A549 (cell line): ENCODE measurements at regions not wholly inside any gene's neighbourhood (a gene's known extent, or its start where the extent isn't known, plus 50 kb on each side); places are given as distances from the start of the nearest gene placed in this dataset.

Experiments
- ATAC-seq, 2 experiments: fragments of 200-7000 bp in 1 of 2; fragments of >200 bp in 1 of 2; cut with Nextera tagmentation in 1 of 2; cut with Tn5 transposase in 1 of 2; 3 replicates each; pipeline versions ENCODE4 v1.8.0 to v1.9.1; 2018 to 2020; ENCODE audit warnings: mild to moderate bottlenecking in 1 of 2, moderate library complexity in 1 of 2
- CTCF ChIA-PET: fragments of 300-600 bp; sonication (Branson Sonifier 250); formaldehyde crosslinking; extraction: SDS; loops from one replicate; lab custom pipeline; 2021; ENCODE audit warnings: antibody characterized with exemption, inconsistent platforms; lab: Yijun Ruan, JAX
- POLR2A ChIA-PET: fragments of 350-600 bp; formaldehyde crosslinking; extraction: SDS; loops from one replicate; lab custom pipeline; 2021; ENCODE audit warnings: antibody characterized with exemption, inconsistent platforms; lab: Yijun Ruan, JAX
- DNase-seq, 2 experiments: peaks; one replicate each; pipeline versions ENCODE4 v3.0.0 to v3.0.0-alpha.2; 2011 to 2016; ENCODE audit warnings: low read depth in 1 of 2, low spot score in 1 of 2
- FAIRE-seq: peaks from 2 replicates; lab custom pipeline; 2011; peaks lifted over from hg19 to GRCh38; lab: Jason Lieb, UNC
- H3K27ac ChIP-seq, 2 experiments: fragments of >200 bp; sonication (Bioruptor Twin); formaldehyde crosslinking; 3 replicates each; pipeline ENCODE4 v1.5.1; 2016 to 2017
- H3K4me1 ChIP-seq: fragments of >200 bp; sonication (Bioruptor Twin); formaldehyde crosslinking; 3 replicates; pipeline ENCODE4 v1.6.1; 2016
- H3K4me2 ChIP-seq: fragments of >200 bp; sonication (Bioruptor Twin); formaldehyde crosslinking; 3 replicates; pipeline ENCODE4 v1.6.1; 2016
- H3K4me3 ChIP-seq: fragments of >200 bp; sonication (Bioruptor Twin); formaldehyde crosslinking; 3 replicates; pipeline ENCODE4 v1.5.1; 2016
- H3K9me3 ChIP-seq: fragments of >200 bp; sonication (Bioruptor Twin); formaldehyde crosslinking; 3 replicates; pipeline ENCODE4 v1.6.1; 2016
- BHLHE40 ChIP-seq: IDR thresholded peaks from 2 replicates; pipeline ENCODE4 v1.6.1; 2012; ENCODE audit warnings: low read depth, low read length, inconsistent platforms
- CBX2 ChIP-seq: fragments of 200-600 bp; sonication (generic); IDR thresholded peaks from 2 replicates; pipeline ENCODE4 v1.6.1; 2016; ENCODE audit warnings: low read depth, mild to moderate bottlenecking, borderline replicate concordance
- CHD2 ChIP-seq: fragments of 150-350 bp; IDR thresholded peaks from 2 replicates; pipeline ENCODE4 v1.6.1; 2014; ENCODE audit warnings: low read length; ENCODE audit not compliant: partially characterized antibody
- CHD4 ChIP-seq: fragments of 200-600 bp; sonication (generic); IDR thresholded peaks from 2 replicates; pipeline ENCODE4 v1.6.1; 2016; ENCODE audit warnings: antibody characterized with exemption, mild to moderate bottlenecking, borderline replicate concordance
- EHF ChIP-seq: fragments of 250-450 bp; sonication (Bioruptor Pico); IDR thresholded peaks from 2 replicates; pipeline ENCODE4 v1.5.0; 2020; ENCODE audit warnings: mild to moderate bottlenecking
- EHMT2 ChIP-seq: fragments of 200-600 bp; sonication (generic); IDR thresholded peaks from 2 replicates; pipeline ENCODE4 v1.6.1; 2016; ENCODE audit warnings: antibody characterized with exemption, low read depth, mild to moderate bottlenecking, moderate library complexity
- FOSB ChIP-seq: fragments of 250-450 bp; sonication (Bioruptor Pico); IDR thresholded peaks from 2 replicates; pipeline ENCODE4 v1.5.0; 2020; ENCODE audit warnings: mild to moderate bottlenecking, moderate library complexity
- FOXS1 ChIP-seq: fragments of 250-450 bp; sonication (Bioruptor Pico); IDR thresholded peaks from 2 replicates; pipeline ENCODE4 v1.5.0; 2020; ENCODE audit warnings: mild to moderate bottlenecking, moderate library complexity
- HDAC2 ChIP-seq: fragments of 200-600 bp; sonication (generic); IDR thresholded peaks from 2 replicates; pipeline ENCODE4 v1.6.1; 2016
- HOXB13 ChIP-seq: fragments of 250-450 bp; sonication (Bioruptor Pico); IDR thresholded peaks from 2 replicates; pipeline ENCODE4 v1.5.0; 2020; ENCODE audit warnings: low read depth, mild to moderate bottlenecking, moderate library complexity
- HOXB5 ChIP-seq: fragments of 250-450 bp; sonication (Bioruptor Pico); IDR thresholded peaks from 2 replicates; pipeline ENCODE4 v1.5.0; 2020; ENCODE audit warnings: mild to moderate bottlenecking, moderate library complexity
- MAFK ChIP-seq: fragments of 450-650 bp; IDR thresholded peaks from 2 replicates; pipeline ENCODE4 v1.6.1; 2014; ENCODE audit not compliant: partially characterized antibody
- MAZ ChIP-seq: fragments of 150-350 bp; IDR thresholded peaks from 2 replicates; pipeline ENCODE4 v1.6.1; 2014; ENCODE audit warnings: antibody characterized with exemption, low read depth, low read length, borderline replicate concordance
- MYC ChIP-seq: IDR thresholded peaks from 2 replicates; pipeline ENCODE4 v1.6.1; 2012; ENCODE audit warnings: mild to moderate bottlenecking, inconsistent platforms, low read length, improper control_type of control experiment, borderline replicate concordance
- NR3C1 ChIP-seq: fragments of >200 bp; sonication (Bioruptor Twin); formaldehyde crosslinking; IDR thresholded peaks from 3 replicates; pipeline ENCODE4 v1.6.1; 2017
- PHF8 ChIP-seq: fragments of 200-600 bp; sonication (generic); IDR thresholded peaks from 2 replicates; pipeline ENCODE4 v1.6.1; 2016; ENCODE audit warnings: low read depth, mild to moderate bottlenecking, antibody characterized with exemption, moderate library complexity, borderline replicate concordance
- POLR2A ChIP-seq: IDR thresholded peaks from 2 replicates; pipeline ENCODE4 v1.6.1; 2012; ENCODE audit warnings: mild to moderate bottlenecking, low read length
- POLR2AphosphoS2 ChIP-seq: conservative IDR thresholded peaks from 2 replicates; pipeline ENCODE4 v1.6.1; 2012; ENCODE audit warnings: low read length, improper control_type of control experiment, inconsistent platforms
- RAD21 ChIP-seq, 2 experiments: fragments of >200 bp in 1 of 2; sonication (Bioruptor Twin) in 1 of 2; formaldehyde crosslinking in 1 of 2; IDR thresholded peaks in 1 of 2; conservative IDR thresholded peaks in 1 of 2; 2 replicates in 1 of 2; 3 replicates in 1 of 2; pipeline ENCODE4 v1.6.1; 2012 to 2018; ENCODE audit warnings: inconsistent platforms in 1 of 2
- RARB ChIP-seq: fragments of 250-450 bp; sonication (Bioruptor Pico); IDR thresholded peaks from 2 replicates; pipeline ENCODE4 v1.8.0; 2021; ENCODE audit warnings: mild to moderate bottlenecking, moderate library complexity
- RFX5 ChIP-seq: fragments of 450-650 bp; IDR thresholded peaks from 2 replicates; pipeline ENCODE4 v1.7.1; 2014; ENCODE audit warnings: antibody characterized with exemption, mild to moderate bottlenecking, moderate library complexity
- RNF2 ChIP-seq: fragments of 200-600 bp; sonication (generic); IDR thresholded peaks from 2 replicates; pipeline ENCODE4 v1.6.1; 2016; ENCODE audit warnings: low read depth, mild to moderate bottlenecking, antibody characterized with exemption, moderate library complexity, borderline replicate concordance
- SMC3 ChIP-seq: fragments of >200 bp; sonication (Bioruptor Twin); formaldehyde crosslinking; IDR thresholded peaks from 3 replicates; pipeline ENCODE4 v1.6.1; 2018; ENCODE audit warnings: inconsistent platforms
- TP53 ChIP-seq: fragments of 250-450 bp; sonication (Bioruptor Pico); IDR thresholded peaks from 2 replicates; pipeline ENCODE4 v1.5.0; 2021; ENCODE audit warnings: mild to moderate bottlenecking, moderate library complexity
- ZNF302 ChIP-seq: fragments of 250-450 bp; sonication (Bioruptor Pico); IDR thresholded peaks from 2 replicates; pipeline ENCODE4 v1.9.0; 2021; ENCODE audit warnings: inconsistent platforms, mild to moderate bottlenecking, moderate library complexity
- WGBS: methylation state at CpG from one replicate; pipeline ENCODE4 v1.1.6; 2017; ENCODE audit errors: missing lambda C conversion rate; 5-methylcytosine and 5-hydroxymethylcytosine counted together
- TF ChIP-seq, protein P1 (sequence below): fragments of 450-650 bp; IDR thresholded peaks from 2 replicates; pipeline ENCODE4 v1.6.1; 2014; ENCODE audit warnings: antibody characterized with exemption
- TF ChIP-seq, protein P2 (sequence below): fragments of 250-450 bp; sonication (Bioruptor Pico); IDR thresholded peaks from 2 replicates; pipeline ENCODE4 v1.5.0; 2021; ENCODE audit warnings: mild to moderate bottlenecking, moderate library complexity, borderline replicate concordance
- TF ChIP-seq, protein P3 (sequence below): fragments of >200 bp; sonication (Bioruptor Twin); formaldehyde crosslinking; IDR thresholded peaks from 2 replicates; pipeline ENCODE4 v1.6.1; 2016
- TF ChIP-seq, protein P4 (sequence below): IDR thresholded peaks from 2 replicates; pipeline ENCODE4 v1.6.1; 2012

DNA sequence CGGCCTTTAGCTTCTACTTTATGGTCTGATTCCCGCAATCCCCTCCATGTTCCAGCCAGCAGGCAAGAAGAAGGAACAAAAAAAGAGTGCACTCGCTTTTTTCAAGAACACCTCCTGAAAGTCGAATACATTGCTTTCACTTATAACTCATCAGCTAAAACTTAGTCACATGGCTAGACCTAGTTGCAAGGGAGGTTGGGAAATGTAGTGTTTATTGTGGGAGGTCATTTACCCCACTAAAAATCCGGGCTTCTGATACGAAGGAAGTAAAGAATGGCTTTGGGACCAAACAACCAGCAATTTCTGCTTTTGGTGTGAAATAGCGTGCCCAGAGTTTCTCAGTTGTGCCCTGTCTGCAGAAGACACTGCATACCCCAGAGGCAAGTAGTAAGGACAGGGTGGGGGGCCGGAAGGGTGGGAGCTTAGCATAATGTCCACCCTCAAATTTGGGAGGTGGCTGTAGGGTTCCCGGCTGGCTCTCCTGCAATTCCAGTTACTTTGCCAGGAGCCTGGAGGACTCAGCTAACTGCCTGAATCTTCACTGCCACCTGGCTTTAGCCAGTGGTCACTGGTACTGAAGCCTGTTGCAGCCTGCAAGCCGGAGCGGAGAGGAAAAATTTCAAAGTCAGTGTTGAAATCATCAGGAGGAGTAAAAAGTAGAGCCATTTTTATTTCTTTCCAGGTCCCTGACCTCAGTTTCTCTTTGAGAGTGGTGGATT, 57.7 kb upstream of the F3 start:
- DNase-seq (peak; percentile 10 to 37), FAIRE-seq (no peak)
- no peak overlapping the region for H3K27ac ChIP-seq
- TF ChIP-seq EHF (CRISPR knock-in tag) (no peak), RFX5 (no peak), SMC3 (peak; percentile 48), RAD21 (conservative IDR thresholded peaks at IDR 0.05 in 1 of 2, IDR thresholded peaks at IDR 0.05 in 1 of 2) (peak; percentile 58 to 63)
- TF ChIP-seq, all 56 proteins: peak for 2
- CTCF ChIA-PET = interaction anchor here (0.6 to 2.6 kb wide), 12 partner anchors 11 to 205 kb away, joined by 3 to 18 read pairs (median 4); partner anchors contain the start of gene F3
- POLR2A ChIA-PET = interaction anchor here (1.0 kb wide), 1 partner anchor 58 kb away, joined by 3 read pairs; the partner anchor contains the start of gene F3
- WGBS = 74% methylated on average over 11 of the region's 11 CpGs
- peak; percentile 72 to 84; a peak in 4 of 6 replicates for ATAC-seq
- Histone ChIP-seq H3K4me2 (no peak overlapping the region), H3K4me3 (no peak overlapping the region), H3K9me3 (no peaks in the 10 kb centered on the region), H3K4me1 (no peaks in the 10 kb centered on the region)

DNA sequence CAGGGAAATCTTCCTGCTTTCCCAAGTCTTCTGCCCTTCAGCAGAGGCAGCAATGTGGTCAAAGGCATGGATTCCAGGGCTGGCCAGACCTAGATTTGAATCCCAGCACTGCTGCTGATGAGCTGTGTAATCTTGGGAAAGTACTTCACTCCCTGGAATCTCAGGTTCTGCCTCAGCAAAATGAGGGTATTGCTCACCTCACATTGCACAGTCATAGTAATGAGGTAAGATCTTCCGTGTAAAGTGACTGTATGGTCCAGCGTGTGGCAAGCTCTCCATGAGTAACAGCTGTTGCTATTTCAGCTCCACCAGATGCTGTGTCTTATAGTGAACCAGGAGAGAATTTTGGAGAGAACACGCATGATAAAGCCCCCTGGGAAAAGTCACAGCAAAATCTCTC, 56.1 kb upstream of the F3 start:
- ChIA-PET CTCF (interaction anchor here (0.7 to 1.6 kb wide), 4 partner anchors 10 to 168 kb away, joined by 3 to 4 read pairs (median 3); no protein-coding TSS in a partner anchor), POLR2A (no interaction called here)
- Histone ChIP-seq H3K4me2 (no peak overlapping the region), H3K4me3 (no peak overlapping the region), H3K4me1 (no peaks in the 10 kb centered on the region), H3K9me3 (no peaks in the 10 kb centered on the region), H3K27ac (no peak overlapping the region)
- 81% methylated on average over 3 of the region's 3 CpGs for WGBS
- ATAC-seq (no peak), DNase-seq (no peak), FAIRE-seq (no peak)
- TF ChIP-seq FOSB (CRISPR knock-in tag) = no peak
- TF ChIP-seq, protein P1, sequence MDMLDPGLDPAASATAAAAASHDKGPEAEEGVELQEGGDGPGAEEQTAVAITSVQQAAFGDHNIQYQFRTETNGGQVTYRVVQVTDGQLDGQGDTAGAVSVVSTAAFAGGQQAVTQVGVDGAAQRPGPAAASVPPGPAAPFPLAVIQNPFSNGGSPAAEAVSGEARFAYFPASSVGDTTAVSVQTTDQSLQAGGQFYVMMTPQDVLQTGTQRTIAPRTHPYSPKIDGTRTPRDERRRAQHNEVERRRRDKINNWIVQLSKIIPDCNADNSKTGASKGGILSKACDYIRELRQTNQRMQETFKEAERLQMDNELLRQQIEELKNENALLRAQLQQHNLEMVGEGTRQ = no peak
- no peak for TF ChIP-seq EHMT2
- no peak for TF ChIP-seq ZNF302
- no peak for TF ChIP-seq CHD2
- TF ChIP-seq FOXS1 (CRISPR knock-in tag) = no peak
- TF ChIP-seq EHF (CRISPR knock-in tag) = no peak
- TF ChIP-seq, protein P2, sequence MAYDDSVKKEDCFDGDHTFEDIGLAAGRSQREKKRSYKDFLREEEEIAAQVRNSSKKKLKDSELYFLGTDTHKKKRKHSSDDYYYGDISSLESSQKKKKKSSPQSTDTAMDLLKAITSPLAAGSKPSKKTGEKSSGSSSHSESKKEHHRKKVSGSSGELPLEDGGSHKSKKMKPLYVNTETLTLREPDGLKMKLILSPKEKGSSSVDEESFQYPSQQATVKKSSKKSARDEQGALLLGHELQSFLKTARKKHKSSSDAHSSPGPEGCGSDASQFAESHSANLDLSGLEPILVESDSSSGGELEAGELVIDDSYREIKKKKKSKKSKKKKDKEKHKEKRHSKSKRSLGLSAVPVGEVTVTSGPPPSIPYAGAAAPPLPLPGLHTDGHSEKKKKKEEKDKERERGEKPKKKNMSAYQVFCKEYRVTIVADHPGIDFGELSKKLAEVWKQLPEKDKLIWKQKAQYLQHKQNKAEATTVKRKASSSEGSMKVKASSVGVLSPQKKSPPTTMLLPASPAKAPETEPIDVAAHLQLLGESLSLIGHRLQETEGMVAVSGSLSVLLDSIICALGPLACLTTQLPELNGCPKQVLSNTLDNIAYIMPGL = no peak
- TF ChIP-seq RARB = no peak
- TF ChIP-seq MYC = no peak
- TF ChIP-seq PHF8 = no peak
- TF ChIP-seq NR3C1 = no peak
- TF ChIP-seq, protein P3, sequence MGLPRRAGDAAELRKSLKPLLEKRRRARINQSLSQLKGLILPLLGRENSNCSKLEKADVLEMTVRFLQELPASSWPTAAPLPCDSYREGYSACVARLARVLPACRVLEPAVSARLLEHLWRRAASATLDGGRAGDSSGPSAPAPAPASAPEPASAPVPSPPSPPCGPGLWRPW = no peak
- TF ChIP-seq CBX2 = no peak

DNA sequence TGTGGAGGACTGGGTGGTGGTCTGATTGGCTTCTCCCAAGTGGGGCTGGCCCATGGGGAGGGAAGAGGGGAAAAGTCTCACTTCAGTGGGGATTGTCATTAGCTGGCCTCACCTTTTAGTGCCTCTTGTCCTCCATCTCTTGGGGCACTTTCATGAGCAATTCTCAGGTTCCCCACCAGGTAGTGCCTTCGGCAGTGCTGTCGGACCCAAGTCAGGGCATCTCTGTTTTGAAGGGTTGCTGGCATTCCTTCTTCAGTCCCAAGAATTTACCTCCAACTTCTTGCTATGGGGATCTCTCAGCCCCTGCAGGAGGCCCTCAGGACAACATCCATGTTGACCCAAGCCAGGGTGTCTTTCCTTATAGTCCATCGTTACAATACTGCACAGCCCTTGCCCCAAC, 54.7 kb upstream of the F3 start:
- DNase-seq (no peak), ATAC-seq (no peak), FAIRE-seq (no peak)
- CTCF ChIA-PET = interaction anchor here (1.0 kb wide), 1 partner anchor 209 kb away, joined by 5 read pairs; no protein-coding TSS in a partner anchor
- Histone ChIP-seq H3K4me2 (no peak overlapping the region), H3K4me3 (no peak overlapping the region), H3K4me1 (no peaks in the 10 kb centered on the region), H3K27ac (no peak overlapping the region), H3K9me3 (no peaks in the 10 kb centered on the region)
- WGBS = 85% methylated on average over 3 of the region's 3 CpGs
- no peak for TF ChIP-seq TP53 (CRISPR knock-in tag)
- no peak for TF ChIP-seq CHD4
- TF ChIP-seq HDAC2 = no peak
- no peak for TF ChIP-seq RNF2
- no peak for TF ChIP-seq MAFK
- TF ChIP-seq POLR2A = no peak
- no peak for TF ChIP-seq FOSB (CRISPR knock-in tag)
- TF ChIP-seq, protein P4, sequence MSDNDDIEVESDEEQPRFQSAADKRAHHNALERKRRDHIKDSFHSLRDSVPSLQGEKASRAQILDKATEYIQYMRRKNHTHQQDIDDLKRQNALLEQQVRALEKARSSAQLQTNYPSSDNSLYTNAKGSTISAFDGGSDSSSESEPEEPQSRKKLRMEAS = no peak
- no peak for TF ChIP-seq BHLHE40
- no peak for TF ChIP-seq HOXB13 (CRISPR knock-in tag)
- TF ChIP-seq HOXB5 = no peak
- TF ChIP-seq POLR2AphosphoS2 = no peak
- no peak for TF ChIP-seq EHMT2
- TF ChIP-seq MAZ = no peak
- no peak for TF ChIP-seq RARB
- POLR2A ChIA-PET = no interaction called here
